ENCODE measurements at regions not wholly inside any gene's neighbourhood (a gene's known extent, or its start where the extent isn't known, plus 50 kb on each side); places are given as distances from the start of the nearest gene placed in this dataset.
"Not testable (repeated sequence)": the region's sequence is repeated elsewhere in the genome, so short reads cannot be mapped to it uniquely, and the experiment has no call there.

DNA sequence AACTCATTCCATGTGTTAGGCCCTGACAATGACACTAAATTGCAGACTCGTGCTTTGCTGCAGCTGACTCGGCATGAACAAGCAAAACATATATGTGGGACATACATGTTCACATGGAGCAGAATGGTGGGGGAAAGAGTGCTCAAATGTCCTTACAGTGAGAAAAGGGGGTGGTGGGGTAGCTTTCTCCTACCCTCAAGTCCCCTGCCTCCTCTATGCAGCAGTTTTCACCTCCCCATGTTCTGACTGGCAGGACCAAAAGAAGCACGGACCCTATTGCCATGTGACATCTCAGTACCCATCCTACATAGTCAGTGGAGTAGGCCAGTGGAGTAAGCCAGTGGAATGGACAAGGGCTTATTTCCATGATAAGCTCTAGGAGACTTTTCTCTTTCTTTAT lies 259.3 kb downstream of the TTC32 start:
- Mint-ChIP-seq H3K4me1 (no peaks in the 10 kb centered on the region), H3K4me3 (no peak overlapping the region), H3K27ac (no peak overlapping the region), H3K36me3 (no peaks in the 10 kb centered on the region), H3K9me3 (peaks cover 2% of the 10 kb centered on the region)
- no peak for DNase-seq (ENCODE audit: low spot score in 2 of 2)
- ATAC-seq, result no peak

DNA sequence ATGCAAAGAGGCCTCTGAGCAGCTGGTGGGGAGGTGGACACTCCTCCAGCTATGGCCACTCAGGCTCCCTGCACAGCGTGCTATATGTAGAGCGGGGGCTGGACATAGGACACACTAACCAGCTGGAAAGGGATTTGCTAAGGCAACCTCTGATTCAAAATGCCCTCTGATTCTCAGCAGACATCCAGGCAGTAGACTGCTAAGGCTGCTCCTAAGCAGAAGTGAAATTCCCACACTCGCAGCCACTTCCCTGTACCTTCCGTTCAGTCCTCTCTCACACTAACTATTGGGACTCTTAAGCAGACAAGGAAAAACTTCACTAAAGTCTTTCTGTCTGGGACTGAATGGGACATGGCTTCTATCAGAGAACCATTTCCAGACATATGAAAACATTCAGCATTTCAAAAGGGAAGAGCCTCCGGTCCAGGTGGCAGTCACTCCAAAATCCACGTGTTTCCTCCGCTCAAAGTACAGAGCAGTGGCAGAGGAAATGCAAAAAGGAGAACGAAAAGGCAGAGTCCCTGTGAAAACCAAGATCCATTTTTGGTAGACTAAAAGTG lies 265.8 kb downstream of the TTC32 start:
- Mint-ChIP-seq H3K9me3 (no peaks in the 10 kb centered on the region), H3K27ac (no peak overlapping the region), H3K4me3 (no peak overlapping the region), H3K36me3 (no peaks in the 10 kb centered on the region), H3K4me1 (no peaks in the 10 kb centered on the region)
- no peak for ATAC-seq
- DNase-seq (ENCODE audit: low spot score in 2 of 2), result no peak

DNA sequence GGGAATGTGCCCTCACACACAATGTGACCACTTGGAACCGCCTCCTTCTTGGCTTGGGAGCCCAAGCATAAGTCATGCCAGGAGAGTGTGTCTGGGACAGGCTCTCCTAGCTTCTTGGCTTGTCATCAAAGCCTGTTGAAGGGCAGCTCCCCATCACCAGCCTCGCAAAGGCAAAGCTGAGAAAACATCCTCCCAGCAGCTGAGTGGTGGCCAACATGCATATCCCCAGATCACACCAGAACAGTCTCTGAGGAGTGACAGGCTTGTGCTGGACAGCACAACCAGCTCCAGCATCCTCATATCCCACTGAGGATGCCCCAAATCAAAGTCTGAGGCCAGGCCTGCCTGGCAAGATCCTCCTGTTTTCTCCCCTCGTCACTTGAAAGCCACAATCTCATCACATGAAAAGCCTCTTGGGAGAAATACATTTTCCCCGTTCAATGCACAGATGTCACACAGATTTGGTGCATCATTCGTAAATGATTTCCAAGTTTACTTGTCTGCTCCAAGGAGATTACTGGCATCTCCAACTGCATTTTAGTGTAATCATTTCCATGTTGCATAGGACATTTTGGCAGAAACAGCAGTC lies 269.3 kb downstream of the TTC32 start:
- DNase-seq (ENCODE audit: low spot score in 2 of 2) (no peak), ATAC-seq (no peak)
- no peaks in the 10 kb centered on the region for H3K4me1 Mint-ChIP-seq
- H3K9me3 Mint-ChIP-seq, result peaks cover 2% of the 10 kb centered on the region
- H3K27ac Mint-ChIP-seq, result no peak overlapping the region
- no peaks in the 10 kb centered on the region for H3K36me3 Mint-ChIP-seq
- H3K4me3 Mint-ChIP-seq, result no peak overlapping the region

DNA sequence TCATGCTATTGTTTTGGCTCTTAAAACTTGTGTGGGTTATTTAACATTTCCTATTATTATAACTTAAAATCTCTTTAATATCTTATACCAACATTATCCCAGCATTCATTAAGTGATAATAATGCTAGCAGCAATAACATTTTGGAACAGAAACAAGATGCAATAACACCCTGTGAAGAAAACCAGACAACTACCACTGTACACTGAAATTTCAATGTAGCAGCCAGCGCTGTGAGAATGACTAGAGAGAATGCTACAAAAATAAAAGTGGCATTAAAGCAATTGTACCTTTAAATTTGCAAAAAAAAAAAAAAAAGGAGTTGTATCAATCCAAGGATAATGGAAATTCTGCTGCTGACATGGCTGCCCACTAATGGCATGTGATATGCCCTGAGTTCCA lies 269.9 kb downstream of the TTC32 start:
- H3K9me3 Mint-ChIP-seq, result peaks cover 7% of the 10 kb centered on the region
- H3K27ac Mint-ChIP-seq, result no peak overlapping the region
- no peak overlapping the region for H3K4me3 Mint-ChIP-seq
- H3K4me1 Mint-ChIP-seq, result no peaks in the 10 kb centered on the region
- no peak for DNase-seq (ENCODE audit: low spot score in 2 of 2)
- no peak for ATAC-seq
- no peaks in the 10 kb centered on the region for H3K36me3 Mint-ChIP-seq

DNA sequence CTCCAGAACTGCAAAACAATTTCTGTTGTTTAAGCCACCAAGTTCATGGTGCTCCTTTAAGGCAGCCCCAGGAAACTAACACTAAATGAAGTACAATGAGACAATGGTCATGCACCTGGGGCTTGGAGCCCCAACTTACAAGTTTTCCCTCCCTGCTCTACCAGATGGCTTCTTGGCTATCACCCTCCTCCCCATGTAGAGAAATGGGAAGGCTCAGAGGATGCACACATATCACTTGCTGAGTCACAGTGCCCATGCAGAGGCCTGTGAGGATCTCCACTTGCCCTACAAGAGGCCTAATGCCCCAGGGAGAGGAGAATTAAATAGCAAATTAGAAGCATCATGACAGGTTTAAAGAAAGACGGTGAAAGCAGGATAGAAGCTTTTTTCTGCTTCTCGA lies 270.9 kb downstream of the TTC32 start:
- H3K4me3 Mint-ChIP-seq, result no peak overlapping the region
- no peak for ATAC-seq
- no peak overlapping the region for H3K27ac Mint-ChIP-seq
- H3K9me3 Mint-ChIP-seq, result peaks cover 10% of the 10 kb centered on the region
- H3K4me1 Mint-ChIP-seq, result no peaks in the 10 kb centered on the region
- peak in 1 of 2 donors; percentile 23 for DNase-seq (ENCODE audit: low spot score in 2 of 2)
- H3K36me3 Mint-ChIP-seq, result no peaks in the 10 kb centered on the region

DNA sequence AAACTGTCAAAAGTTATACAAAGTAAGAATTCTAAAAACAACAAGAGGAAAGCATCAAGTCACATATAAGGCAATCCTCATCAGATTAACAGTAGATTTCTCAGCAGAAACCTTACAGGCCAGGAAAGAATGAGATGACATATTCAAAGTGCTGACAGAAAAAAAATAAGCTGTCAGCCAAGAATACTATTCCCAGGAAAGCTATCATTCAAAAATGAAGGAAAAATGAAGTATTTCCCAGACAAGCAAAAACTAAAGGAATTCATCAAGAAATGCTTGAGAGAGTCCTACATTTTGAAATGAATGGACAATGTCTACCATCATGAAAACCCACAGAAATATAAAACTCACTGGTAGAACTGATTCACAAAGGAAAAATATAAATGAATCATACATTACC lies 268.9 kb upstream of the OSR1 start:
- Mint-ChIP-seq H3K27ac (no peak overlapping the region), H3K9me3 (peaks cover 10% of the 10 kb centered on the region), H3K4me1 (no peaks in the 10 kb centered on the region), H3K36me3 (no peaks in the 10 kb centered on the region), H3K4me3 (no peak overlapping the region)
- DNase-seq (ENCODE audit: low spot score in 2 of 2) (no peak), ATAC-seq (no peak)

DNA sequence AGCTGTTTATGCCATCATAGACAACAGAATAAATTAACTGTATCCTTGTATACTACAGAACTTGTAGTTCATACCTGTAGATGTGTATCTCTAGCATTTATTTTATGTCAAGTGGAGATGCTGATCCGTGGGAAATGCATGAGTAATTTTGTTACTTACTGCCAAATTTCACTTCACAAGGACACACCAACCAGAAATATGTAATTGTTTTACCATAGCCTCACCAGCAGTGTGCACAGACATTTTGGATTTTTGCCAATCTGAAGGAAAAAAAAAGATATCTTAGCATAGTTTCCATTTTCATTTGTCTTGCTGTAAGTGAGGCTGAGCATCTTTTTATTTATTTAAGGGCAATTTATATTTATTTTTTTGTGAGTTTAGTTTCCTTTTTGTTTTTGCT lies 265.1 kb upstream of the OSR1 start:
- peaks cover 10% of the 10 kb centered on the region for H3K9me3 Mint-ChIP-seq
- no peak overlapping the region for H3K4me3 Mint-ChIP-seq
- no peaks in the 10 kb centered on the region for H3K36me3 Mint-ChIP-seq
- no peaks in the 10 kb centered on the region for H3K4me1 Mint-ChIP-seq
- ATAC-seq (no peak), DNase-seq (ENCODE audit: low spot score in 2 of 2) (no peak)
- H3K27ac Mint-ChIP-seq, result no peak overlapping the region

DNA sequence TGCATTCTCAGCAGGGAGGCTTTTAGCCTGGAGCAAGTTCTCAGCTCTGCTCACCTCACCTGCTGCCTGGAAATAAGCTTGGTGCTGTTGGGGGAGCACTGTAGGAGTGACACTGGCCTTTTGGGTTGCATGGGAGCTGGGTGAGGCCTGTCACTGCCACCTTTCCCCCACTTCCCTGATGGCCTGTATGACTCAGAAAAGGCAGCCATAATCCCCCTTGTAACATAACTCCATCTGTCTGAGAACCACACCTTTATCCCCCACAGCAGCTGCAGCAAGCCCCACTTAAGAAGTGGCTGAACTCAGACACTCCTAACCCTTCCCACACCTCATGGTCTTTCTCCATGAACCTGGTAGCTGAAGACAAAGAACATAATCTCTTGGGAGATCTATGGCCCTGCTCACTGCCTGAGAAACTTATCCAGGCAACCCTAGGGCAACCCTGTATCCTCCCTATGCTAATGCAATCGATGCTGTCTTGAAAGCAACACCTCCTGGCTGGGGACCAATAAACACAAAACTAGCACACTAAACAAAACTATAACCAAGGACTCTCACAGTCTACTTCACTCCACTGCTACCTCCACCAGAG lies 258.9 kb upstream of the OSR1 start:
- Mint-ChIP-seq H3K27ac (no peak overlapping the region), H3K36me3 (no peaks in the 10 kb centered on the region), H3K4me1 (no peaks in the 10 kb centered on the region), H3K4me3 (no peak overlapping the region), H3K9me3 (peaks cover 21% of the 10 kb centered on the region)
- DNase-seq (ENCODE audit: low spot score in 2 of 2) (no peak), ATAC-seq (no peak)

DNA sequence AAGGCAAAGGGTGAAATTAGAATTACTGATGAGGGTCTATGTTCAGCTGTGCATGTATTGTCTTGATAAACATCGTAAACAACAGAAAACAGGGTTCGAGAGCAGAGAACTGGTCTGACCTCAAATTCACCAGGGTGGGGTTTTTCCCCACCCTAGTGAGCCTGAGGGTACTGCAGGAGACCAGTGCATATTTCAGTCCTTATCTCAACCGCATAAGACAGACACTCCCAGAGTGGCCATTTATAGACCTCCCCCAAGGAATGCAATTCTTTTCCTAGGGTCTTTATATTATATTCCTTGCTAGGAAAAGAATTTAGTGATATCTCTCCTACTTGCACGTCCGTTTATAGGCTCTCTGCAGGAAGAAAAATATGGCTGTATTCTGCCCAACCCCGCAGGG lies 257.0 kb upstream of the OSR1 start:
- not testable (repeated sequence) for H3K4me1 Mint-ChIP-seq; H3K36me3 Mint-ChIP-seq; H3K4me3 Mint-ChIP-seq; DNase-seq (ENCODE audit: low spot score in 2 of 2); ATAC-seq; H3K27ac Mint-ChIP-seq
- H3K9me3 Mint-ChIP-seq, result peaks cover 21% of the 10 kb centered on the region

DNA sequence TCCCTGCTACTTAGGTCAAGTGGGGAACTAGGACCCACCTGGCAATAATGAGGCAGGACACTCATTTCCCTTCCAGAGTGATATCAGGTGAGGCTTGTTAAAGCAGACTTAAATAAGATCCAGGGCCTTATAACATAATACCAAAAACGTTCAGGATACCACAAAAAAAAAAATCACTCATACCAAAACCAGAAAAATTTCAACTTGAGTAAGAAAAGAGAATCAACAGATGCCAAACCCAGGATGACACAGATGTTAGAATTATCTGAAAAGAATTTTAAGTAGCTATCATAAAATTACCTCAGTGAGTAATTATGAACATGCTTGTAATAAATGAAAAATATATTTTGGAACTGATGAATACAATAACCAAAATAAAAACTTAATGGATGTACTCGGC lies 255.6 kb upstream of the OSR1 start:
- no peak overlapping the region for H3K4me3 Mint-ChIP-seq
- ATAC-seq, result no peak
- H3K9me3 Mint-ChIP-seq, result peaks cover 21% of the 10 kb centered on the region
- H3K27ac Mint-ChIP-seq, result no peak overlapping the region
- no peak for DNase-seq (ENCODE audit: low spot score in 2 of 2)
- H3K36me3 Mint-ChIP-seq, result no peaks in the 10 kb centered on the region
- H3K4me1 Mint-ChIP-seq, result no peaks in the 10 kb centered on the region

DNA sequence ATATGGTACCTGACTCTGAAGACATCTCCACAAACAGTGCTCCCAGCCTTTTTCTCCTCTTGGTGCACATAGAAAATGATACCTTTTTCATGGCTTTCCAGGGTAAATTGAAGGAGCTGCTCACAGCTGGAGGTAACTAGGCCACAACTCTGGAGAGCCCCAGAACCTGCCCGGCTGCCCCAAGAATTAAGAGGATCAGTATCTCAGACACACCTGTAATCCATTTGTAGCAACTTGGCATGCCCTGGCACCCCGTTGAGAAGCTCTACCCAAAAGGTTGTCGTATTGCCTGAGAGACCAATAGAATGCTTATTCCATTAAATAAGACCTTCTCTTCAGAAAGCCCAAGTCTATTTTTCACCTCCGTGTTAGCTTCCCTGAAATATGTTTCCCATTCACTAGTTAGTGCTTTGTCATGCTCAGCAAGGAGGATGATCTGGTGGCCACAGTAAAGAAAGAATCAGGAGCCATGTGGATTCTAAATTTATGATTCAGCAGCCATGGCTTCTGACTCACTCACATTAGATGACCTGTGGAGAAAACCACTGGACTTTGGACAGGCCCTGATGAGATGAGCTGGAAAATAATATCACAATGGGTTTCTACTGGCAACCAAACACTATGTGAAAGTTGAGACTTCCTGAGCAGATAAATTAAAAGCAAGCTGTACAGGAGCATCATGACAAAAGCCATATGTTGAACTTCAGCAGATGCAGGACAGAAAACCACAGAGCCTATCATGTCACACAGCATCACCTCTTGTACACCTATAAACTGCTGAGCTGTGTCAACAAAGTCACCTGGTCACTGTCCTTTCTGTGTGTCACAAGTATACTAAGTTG lies 253.3 kb upstream of the OSR1 start:
- DNase-seq (ENCODE audit: low spot score in 2 of 2), result no peak
- H3K4me1 Mint-ChIP-seq, result no peaks in the 10 kb centered on the region
- no peak overlapping the region for H3K27ac Mint-ChIP-seq
- H3K4me3 Mint-ChIP-seq, result no peak overlapping the region
- peaks cover 21% of the 10 kb centered on the region for H3K9me3 Mint-ChIP-seq
- H3K36me3 Mint-ChIP-seq, result no peaks in the 10 kb centered on the region
- ATAC-seq, result no peak

DNA sequence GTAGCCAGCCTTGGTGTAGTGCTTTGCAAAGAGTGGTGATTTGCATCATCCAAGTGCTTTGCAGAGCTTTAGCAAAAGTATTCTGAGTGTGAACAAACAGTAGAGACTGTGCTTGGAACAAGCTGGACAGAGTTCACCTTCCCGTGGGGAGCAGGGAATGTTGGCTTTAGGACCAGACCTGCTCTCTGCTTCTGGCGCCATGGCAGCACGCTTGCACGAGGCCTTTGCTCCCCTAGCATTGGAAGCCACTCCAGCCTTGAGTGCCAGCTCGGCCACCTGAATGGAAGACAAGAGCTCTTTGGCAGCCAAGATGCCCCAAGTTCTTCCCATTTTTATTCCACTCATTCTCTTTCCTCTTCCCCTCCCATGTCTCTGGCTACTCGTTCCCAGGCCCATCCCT lies 250.8 kb upstream of the OSR1 start:
- H3K9me3 Mint-ChIP-seq, result peaks cover 3% of the 10 kb centered on the region
- no peaks in the 10 kb centered on the region for H3K4me1 Mint-ChIP-seq
- ATAC-seq (no peak), DNase-seq (ENCODE audit: low spot score in 2 of 2) (no peak)
- no peak overlapping the region for H3K27ac Mint-ChIP-seq
- no peaks in the 10 kb centered on the region for H3K36me3 Mint-ChIP-seq
- H3K4me3 Mint-ChIP-seq, result no peak overlapping the region

DNA sequence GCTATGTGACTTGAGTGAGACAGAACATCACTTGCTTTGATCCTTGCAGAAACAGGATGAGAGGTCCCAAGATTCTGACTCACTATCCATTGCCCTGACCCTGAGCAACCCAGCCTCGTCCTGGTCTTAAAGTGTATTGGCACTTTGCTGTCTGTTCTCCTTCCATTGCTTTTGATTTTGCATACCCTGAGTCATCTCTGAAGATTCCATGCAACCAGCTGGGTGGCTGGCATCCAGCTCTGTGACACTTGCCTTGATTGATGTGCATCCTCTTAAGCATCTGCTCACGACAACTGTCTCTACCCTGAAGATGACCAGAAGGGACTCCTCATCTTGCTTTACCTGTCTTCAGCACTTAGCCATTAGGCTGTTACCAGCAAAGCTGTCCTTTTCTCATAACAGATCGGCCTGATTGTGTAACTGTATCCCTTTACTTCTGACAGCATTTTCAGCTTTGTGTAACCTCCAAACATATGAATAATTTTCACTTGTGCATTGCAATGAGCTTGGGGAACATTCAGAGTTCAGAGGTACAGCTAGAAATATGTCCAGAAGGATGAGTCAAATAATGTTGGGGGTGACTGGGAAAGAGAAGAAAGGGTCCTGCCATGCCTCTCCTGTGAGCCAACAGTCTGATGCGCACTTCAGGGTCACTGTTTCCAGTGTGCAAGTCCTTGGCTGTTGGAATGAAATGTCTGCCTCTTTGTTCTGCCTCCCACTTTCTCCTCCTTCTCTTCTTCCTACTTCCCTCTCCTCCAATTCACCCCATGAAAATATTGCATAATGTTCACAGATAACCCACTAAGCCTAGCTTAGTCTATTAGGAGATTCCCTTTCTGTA lies 249.7 kb upstream of the OSR1 start:
- H3K36me3 Mint-ChIP-seq, result no peaks in the 10 kb centered on the region
- DNase-seq (ENCODE audit: low spot score in 2 of 2) (no peak), ATAC-seq (no peak)
- H3K27ac Mint-ChIP-seq, result no peak overlapping the region
- H3K9me3 Mint-ChIP-seq, result no peaks in the 10 kb centered on the region
- H3K4me3 Mint-ChIP-seq, result no peak overlapping the region
- no peaks in the 10 kb centered on the region for H3K4me1 Mint-ChIP-seq

DNA sequence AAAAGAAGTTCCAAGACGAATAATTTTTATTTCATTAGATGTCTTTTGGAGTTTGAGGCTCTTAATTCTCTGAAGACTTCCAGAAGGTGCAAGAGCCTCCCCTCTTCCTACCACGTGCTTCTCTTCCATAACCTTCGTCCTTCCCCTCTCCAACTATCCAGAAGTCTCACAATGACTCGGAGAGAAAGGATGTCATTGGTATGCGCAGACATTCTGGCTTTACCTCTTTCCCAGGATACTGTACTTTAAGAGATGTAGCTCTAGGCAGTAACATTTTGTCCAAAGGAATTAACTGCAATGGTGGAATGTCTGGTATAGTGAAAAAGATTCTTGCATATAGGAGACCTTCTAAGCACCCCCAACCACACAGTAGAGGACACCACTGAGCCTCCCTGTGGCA lies 249.0 kb upstream of the OSR1 start:
- H3K9me3 Mint-ChIP-seq, result peaks cover 4% of the 10 kb centered on the region
- ATAC-seq (no peak), DNase-seq (ENCODE audit: low spot score in 2 of 2) (no peak)
- no peaks in the 10 kb centered on the region for H3K4me1 Mint-ChIP-seq
- no peaks in the 10 kb centered on the region for H3K36me3 Mint-ChIP-seq
- no peak overlapping the region for H3K27ac Mint-ChIP-seq
- no peak overlapping the region for H3K4me3 Mint-ChIP-seq

DNA sequence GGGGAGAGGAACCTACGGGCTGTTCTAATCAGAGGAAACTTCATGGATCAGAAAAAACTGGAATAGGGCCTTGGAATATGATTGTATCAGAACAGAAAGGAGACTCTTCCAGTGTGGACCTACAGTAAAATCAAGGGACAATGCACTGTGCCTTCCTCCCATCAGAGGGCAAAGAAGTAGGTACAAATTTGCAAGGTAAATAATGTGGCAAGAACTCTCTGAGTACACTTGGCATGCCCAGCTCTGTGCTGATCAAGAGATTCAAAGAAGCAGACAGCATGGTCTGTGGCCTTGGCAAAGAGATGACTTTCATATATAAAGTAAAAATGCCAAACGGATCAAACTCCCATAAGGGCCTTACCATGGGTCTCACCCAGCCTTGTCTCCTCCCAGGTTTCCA lies 242.6 kb upstream of the OSR1 start:
- Mint-ChIP-seq H3K36me3 (no peaks in the 10 kb centered on the region), H3K27ac (no peak overlapping the region), H3K9me3 (peaks cover 4% of the 10 kb centered on the region), H3K4me1 (no peaks in the 10 kb centered on the region), H3K4me3 (no peak overlapping the region)
- DNase-seq (ENCODE audit: low spot score in 2 of 2) (no peak), ATAC-seq (no peak)

Measured in stimulated activated effector memory CD8-positive, alpha-beta T cell treated with anti-CD3 and anti-CD28 coated beads, Interleukin-12 subunit alpha, Interleukin-12 subunit beta, amount 100 ng/mL, for 72 hours (primary cell).